Fibroblast of peridontal ligament (primary cell): ENCODE measurements at regions not wholly inside any gene's neighbourhood (a gene's known extent, or its start where the extent isn't known, plus 50 kb on each side); places are given as distances from the start of the nearest gene placed in this dataset.

Experiments
- DNase-seq: peaks from one replicate; pipeline ENCODE4 v3.0.0-alpha.2; 2010; ENCODE audit errors: extremely low read depth

DNA sequence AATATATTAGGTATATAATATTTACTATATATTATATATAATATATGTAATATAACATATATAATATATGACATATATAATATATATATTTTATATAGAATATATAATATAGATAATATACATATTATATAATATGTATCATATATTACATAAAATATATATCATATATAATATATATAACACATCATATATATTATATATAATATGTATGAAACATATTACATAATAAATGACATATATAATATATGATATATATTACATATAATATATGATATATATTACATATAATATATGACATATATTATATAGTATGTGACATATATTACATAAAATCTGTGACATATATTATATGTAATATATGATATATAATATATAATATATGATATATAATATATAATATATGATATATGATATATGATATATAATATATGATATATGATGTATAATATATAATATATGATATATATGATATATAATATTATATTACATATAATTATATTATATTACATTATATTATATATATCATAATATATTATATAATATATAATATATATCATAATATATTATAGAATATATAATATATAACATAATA is 119.5 kb upstream of the RIMBP3 start:
- no peak for DNase-seq

DNA sequence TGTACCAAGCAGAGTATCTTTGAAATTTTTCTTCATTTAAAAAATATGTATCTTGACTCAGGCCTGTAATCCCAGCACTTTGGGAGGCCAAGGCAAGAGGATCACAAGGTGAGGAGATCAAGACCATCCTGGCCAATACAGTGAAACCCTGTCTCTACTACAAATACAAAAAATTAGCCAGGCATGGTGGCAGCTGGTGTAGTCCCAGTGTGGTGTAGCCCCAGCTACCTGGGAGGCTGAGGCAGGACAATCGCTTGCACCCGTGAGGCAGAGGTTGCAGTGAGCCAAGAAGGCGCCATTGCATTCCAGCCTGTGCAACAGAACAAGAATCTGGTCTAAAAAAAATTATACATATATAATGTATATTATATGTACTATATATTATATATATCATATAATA is 118.7 kb upstream of the RIMBP3 start:
- peak; percentile 71 for DNase-seq
